Cerebellar cortex (tissue), 1 donor: ENCODE measurements at regions not wholly inside any gene's neighbourhood (a gene's known extent, or its start where the extent isn't known, plus 50 kb on each side); places are given as distances from the start of the nearest gene placed in this dataset.
A peak's percentile ranks its signal among the peaks of the same experiment; 100 is the strongest.
"Not testable (repeated sequence)": the region's sequence is repeated elsewhere in the genome, so short reads cannot be mapped to it uniquely, and the experiment has no call there.

Experiments
- DNase-seq: peaks from one replicate; pipeline ENCODE4 v3.0.0-alpha.2; 2015; ENCODE audit warnings: low spot score

- no peak for DNase-seq
These were observed 84.1 kb upstream of the ASB18 start for GRCh38 chr2:236348279-236348678.

- no peak for DNase-seq
These were observed 84.8 kb upstream of the ASB18 start for GRCh38 chr2:236348976-236349375.

GRCh38 chr2:236350426-236350825 lies 86.2 kb upstream of the ASB18 start:
- no peak for DNase-seq

GRCh38 chr2:236351966-236352525 lies 87.8 kb upstream of the ASB18 start:
- no peak for DNase-seq

GRCh38 chr2:236352761-236353593 lies 88.8 kb upstream of the ASB18 start:
- DNase-seq: peak; percentile 77

- DNase-seq: no peak
These were observed 89.4 kb upstream of the ASB18 start for GRCh38 chr2:236353594-236353942.

GRCh38 chr2:236354056-236354940 lies 90.1 kb upstream of the ASB18 start:
- DNase-seq: no peak

GRCh38 chr2:236354973-236355595 lies 90.9 kb upstream of the ASB18 start:
- DNase-seq: no peak

- no peak for DNase-seq
These were observed 91.7 kb upstream of the ASB18 start for GRCh38 chr2:236355911-236356310.

GRCh38 chr2:236356321-236356720 lies 92.1 kb upstream of the ASB18 start:
- DNase-seq: not testable (repeated sequence)

- not testable (repeated sequence) for DNase-seq
These were observed 94.3 kb upstream of the ASB18 start for GRCh38 chr2:236358482-236358881.

- DNase-seq: no peak
These were observed 95.3 kb upstream of the ASB18 start for GRCh38 chr2:236359426-236360045.

- DNase-seq: no peak
These were observed 96.3 kb upstream of the ASB18 start for GRCh38 chr2:236360496-236360895.

- DNase-seq: peak; percentile 33
These were observed 99.6 kb upstream of the ASB18 start for GRCh38 chr2:236363711-236364277.

- no peak for DNase-seq
These were observed 101.2 kb upstream of the ASB18 start for GRCh38 chr2:236365258-236366048.

GRCh38 chr2:236366049-236366387 lies 101.8 kb upstream of the ASB18 start:
- DNase-seq: no peak

- DNase-seq: no peak
These were observed 102.2 kb upstream of the ASB18 start for GRCh38 chr2:236366397-236366796.

- DNase-seq: no peak
These were observed 103.5 kb upstream of the ASB18 start for GRCh38 chr2:236367506-236368289.

GRCh38 chr2:236369661-236370062 lies 105.5 kb upstream of the ASB18 start:
- DNase-seq: no peak

- DNase-seq: no peak
These were observed 106.7 kb upstream of the ASB18 start for GRCh38 chr2:236370847-236371409.
